ENCODE measurements at regions not wholly inside any gene's neighbourhood (a gene's known extent, or its start where the extent isn't known, plus 50 kb on each side); places are given as distances from the start of the nearest gene placed in this dataset.

DNA sequence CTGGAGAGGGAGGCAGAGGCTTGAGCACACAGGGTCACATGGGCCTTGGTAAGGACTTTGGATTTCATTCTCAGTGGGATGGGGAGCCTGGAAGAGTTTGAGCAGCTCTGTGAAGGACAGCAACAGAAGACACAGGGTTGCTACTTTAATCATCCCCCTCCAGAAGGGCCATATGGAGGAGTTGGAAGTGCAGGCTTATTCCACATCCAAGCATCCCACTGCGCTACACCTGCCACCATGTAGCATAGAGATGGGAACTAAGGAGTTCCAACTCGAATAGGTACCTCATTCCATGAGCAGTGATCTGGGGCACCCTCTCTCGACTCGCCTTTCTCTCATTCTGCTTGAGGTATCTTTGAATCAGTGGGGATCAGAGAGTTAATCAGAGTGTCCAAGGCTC is 54.0 kb upstream of the CTTNBP2NL start:
- Mint-ChIP-seq H3K4me3 (no peak overlapping the region), H3K4me1 (no peaks in the 10 kb centered on the region), H3K36me3 (no peaks in the 10 kb centered on the region), H3K27me3 (ENCODE audit: low read depth) (peaks cover 73% of the 10 kb centered on the region), H3K27ac (no peak overlapping the region), H3K9me3 (peaks cover 5% of the 10 kb centered on the region)
- TF ChIP-seq, protein P1, sequence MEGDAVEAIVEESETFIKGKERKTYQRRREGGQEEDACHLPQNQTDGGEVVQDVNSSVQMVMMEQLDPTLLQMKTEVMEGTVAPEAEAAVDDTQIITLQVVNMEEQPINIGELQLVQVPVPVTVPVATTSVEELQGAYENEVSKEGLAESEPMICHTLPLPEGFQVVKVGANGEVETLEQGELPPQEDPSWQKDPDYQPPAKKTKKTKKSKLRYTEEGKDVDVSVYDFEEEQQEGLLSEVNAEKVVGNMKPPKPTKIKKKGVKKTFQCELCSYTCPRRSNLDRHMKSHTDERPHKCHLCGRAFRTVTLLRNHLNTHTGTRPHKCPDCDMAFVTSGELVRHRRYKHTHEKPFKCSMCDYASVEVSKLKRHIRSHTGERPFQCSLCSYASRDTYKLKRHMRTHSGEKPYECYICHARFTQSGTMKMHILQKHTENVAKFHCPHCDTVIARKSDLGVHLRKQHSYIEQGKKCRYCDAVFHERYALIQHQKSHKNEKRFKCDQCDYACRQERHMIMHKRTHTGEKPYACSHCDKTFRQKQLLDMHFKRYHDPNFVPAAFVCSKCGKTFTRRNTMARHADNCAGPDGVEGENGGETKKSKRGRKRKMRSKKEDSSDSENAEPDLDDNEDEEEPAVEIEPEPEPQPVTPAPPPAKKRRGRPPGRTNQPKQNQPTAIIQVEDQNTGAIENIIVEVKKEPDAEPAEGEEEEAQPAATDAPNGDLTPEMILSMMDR (IDR thresholded peaks at IDR 0.05; ENCODE audit: unreplicated experiment): no peak
- DNase-seq (ENCODE audit: low spot score in 2 of 2, unreplicated experiment in 2 of 2): no peak

DNA sequence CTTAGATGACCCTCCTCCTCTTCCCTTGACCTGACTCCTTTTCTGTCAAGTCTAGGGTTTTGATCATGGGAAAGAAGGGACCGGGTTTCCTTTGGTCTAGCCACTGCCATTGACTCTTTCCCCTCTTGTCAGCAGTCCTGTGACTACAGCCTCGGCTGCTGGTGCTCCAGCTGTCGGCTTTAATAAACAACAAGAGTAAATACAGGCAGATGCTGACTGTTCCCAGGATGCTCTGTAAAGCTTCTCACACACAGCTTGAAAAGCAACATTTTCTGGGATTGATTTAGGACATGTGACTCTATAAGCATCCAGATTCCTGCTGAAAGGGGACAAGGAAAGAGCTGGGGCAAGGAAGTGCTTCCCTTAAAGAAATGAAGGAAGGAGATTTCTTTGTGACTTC is 53.5 kb upstream of the CTTNBP2NL start:
- H3K27ac Mint-ChIP-seq: no peak overlapping the region
- TF ChIP-seq, protein P1 (IDR thresholded peaks at IDR 0.05; ENCODE audit: unreplicated experiment): no peak
- H3K9me3 Mint-ChIP-seq: peaks cover 5% of the 10 kb centered on the region
- H3K36me3 Mint-ChIP-seq: no peaks in the 10 kb centered on the region
- no peak overlapping the region for H3K4me3 Mint-ChIP-seq
- DNase-seq (ENCODE audit: low spot score in 2 of 2, unreplicated experiment in 2 of 2): no peak
- peaks cover 68% of the 10 kb centered on the region for H3K27me3 Mint-ChIP-seq (ENCODE audit: low read depth)
- no peaks in the 10 kb centered on the region for H3K4me1 Mint-ChIP-seq

DNA sequence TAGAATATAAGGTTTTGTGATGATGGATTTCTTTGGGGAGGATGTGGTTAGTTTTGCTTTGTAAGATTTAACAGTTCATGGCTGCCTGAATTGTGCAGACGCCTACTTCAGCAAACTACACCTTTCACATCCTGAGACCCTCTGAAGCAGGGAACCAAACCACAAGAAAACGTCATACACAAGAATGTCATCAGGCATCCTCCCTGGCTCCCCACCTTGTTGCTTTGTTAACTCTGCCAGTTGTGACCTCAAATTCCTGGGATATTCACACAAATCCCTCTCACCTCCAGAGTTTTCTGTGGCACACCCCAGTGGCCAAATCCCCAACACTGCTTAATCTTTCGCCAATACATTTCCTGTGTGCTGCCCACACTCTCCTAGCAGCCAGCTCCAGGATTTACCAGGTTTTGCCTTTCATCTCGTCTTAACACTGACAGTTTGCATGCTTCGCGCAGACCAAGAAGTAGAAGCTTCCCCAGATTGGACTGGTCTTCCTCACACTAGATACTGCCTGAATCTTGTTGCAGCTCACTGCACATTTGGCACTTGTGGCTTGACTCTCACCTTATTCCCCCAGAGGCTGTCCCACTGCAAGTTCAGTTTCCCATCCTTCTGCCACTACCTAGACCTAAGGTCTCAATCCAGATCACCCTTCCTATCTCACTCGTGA is 51.1 kb upstream of the CTTNBP2NL start:
- no peak for DNase-seq (ENCODE audit: low spot score in 2 of 2, unreplicated experiment in 2 of 2)
- H3K4me1 Mint-ChIP-seq: no peaks in the 10 kb centered on the region
- no peak overlapping the region for H3K27ac Mint-ChIP-seq
- H3K36me3 Mint-ChIP-seq: no peaks in the 10 kb centered on the region
- no peak overlapping the region for H3K4me3 Mint-ChIP-seq
- peaks cover 46% of the 10 kb centered on the region for H3K27me3 Mint-ChIP-seq (ENCODE audit: low read depth)
- TF ChIP-seq, protein P1 (IDR thresholded peaks at IDR 0.05; ENCODE audit: unreplicated experiment): no peak
- peaks cover 9% of the 10 kb centered on the region for H3K9me3 Mint-ChIP-seq

All from mesothelial cell of epicardium (in vitro differentiated cells).